Effector memory CD4-positive, alpha-beta T cell (primary cell): ENCODE measurements at regions not wholly inside any gene's neighbourhood (a gene's known extent, or its start where the extent isn't known, plus 50 kb on each side); places are given as distances from the start of the nearest gene placed in this dataset.

ENCODE experiments used
- DNase-seq, 3 donors: peaks; one replicate each; pipeline ENCODE4 v3.0.0-alpha.2; 2020
- H3K27ac ChIP-seq: 2 replicates; pipeline ENCODE4 v1.7.0; 2013; ENCODE audit warnings: mild to moderate bottlenecking, low read length, moderate library complexity; ENCODE audit not compliant: insufficient read depth, poor library complexity, severe bottlenecking
- H3K27me3 ChIP-seq: replicated peaks from 2 replicates; pipeline ENCODE4 v1.7.0; 2013; ENCODE audit warnings: mild to moderate bottlenecking, low read length; ENCODE audit not compliant: insufficient read depth, control insufficient read depth, poor library complexity, severe bottlenecking
- H3K36me3 ChIP-seq: 2 replicates; pipeline ENCODE4 v1.7.0; 2013; ENCODE audit warnings: mild to moderate bottlenecking, low read length, moderate library complexity; ENCODE audit not compliant: control insufficient read depth, insufficient read depth
- H3K4me1 ChIP-seq: 2 replicates; pipeline ENCODE4 v1.7.0; 2013; ENCODE audit warnings: low read length, mild to moderate bottlenecking; ENCODE audit not compliant: control insufficient read depth, insufficient read depth, poor library complexity, severe bottlenecking
- H3K4me3 ChIP-seq: 2 replicates; pipeline ENCODE4 v1.7.0; 2013; ENCODE audit warnings: low read length, low read depth, mild to moderate bottlenecking; ENCODE audit not compliant: insufficient read depth, poor library complexity, severe bottlenecking
- H3K9me3 ChIP-seq: 2 replicates; pipeline ENCODE4 v1.7.0; 2013; ENCODE audit warnings: mild to moderate bottlenecking, low read length, moderate library complexity; ENCODE audit not compliant: control insufficient read depth

DNA sequence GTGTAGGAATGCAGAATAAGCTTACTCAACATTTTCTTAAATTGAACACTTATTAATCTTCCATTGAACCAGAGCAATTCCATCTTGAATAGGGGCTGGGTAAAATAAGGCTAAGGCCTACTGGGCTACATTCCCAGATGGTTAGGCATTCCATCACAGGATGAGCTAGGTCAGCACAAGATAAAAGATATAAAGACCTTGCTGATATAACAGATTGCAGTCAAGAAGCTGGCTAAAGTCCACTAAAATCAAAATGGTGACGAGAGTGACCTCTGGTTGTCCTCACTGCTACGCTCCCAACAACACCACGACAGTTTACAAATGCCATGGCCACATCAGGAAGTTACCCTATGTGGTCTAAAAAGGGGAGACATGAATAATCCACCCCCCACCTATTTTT is 156.1 kb downstream of the NXNL2 start:
- DNase-seq, result no peak
- no peak overlapping the region for H3K4me3 ChIP-seq
- H3K27ac ChIP-seq, result no peak overlapping the region
- no peaks in the 10 kb centered on the region for H3K27me3 ChIP-seq
- H3K4me1 ChIP-seq, result no peaks in the 10 kb centered on the region
- H3K9me3 ChIP-seq, result peaks cover 5% of the 10 kb centered on the region
- H3K36me3 ChIP-seq, result no peaks in the 10 kb centered on the region

DNA sequence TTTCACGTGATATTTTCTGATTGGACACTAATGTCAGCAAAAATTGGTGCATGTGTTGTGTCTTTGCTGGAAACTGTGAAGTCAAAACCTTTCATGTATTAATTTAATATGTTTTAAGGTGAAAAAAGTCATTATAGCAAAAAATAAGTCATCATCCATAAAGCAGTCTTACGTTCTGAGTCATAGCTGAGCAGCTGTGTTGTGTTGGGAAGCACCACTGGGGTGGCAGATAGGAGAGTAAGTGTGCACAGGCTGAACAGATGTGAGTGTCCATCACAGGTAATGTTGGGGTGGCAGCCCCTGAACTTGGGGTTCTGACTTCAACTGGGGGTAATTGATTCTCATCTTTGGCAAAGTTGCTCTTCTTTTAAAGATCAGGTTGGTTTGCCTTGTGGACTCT is 156.8 kb downstream of the NXNL2 start:
- Histone ChIP-seq H3K4me1 (no peaks in the 10 kb centered on the region), H3K36me3 (no peaks in the 10 kb centered on the region), H3K9me3 (peaks cover 5% of the 10 kb centered on the region), H3K27me3 (no peaks in the 10 kb centered on the region), H3K27ac (no peak overlapping the region), H3K4me3 (no peak overlapping the region)
- DNase-seq, result no peak

DNA sequence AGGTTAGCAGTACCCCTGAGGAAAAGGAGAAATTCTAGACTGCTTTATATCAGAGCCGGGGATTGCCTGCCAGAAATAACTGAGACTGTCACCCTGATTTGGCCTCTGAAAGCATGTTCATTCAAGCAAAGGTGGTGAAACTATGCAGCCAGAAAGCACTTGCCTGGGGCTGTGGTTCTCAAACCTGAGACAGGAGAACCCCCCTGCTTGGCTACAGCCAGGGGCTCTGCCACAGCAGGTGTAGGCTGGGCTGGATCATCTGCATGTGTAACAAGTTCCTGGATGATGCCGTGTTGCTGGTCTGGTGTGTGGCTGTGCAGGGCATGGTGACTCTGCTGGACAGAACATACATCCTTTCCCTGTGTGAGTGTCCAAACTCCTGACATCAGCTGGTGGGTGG is 157.8 kb downstream of the NXNL2 start:
- H3K4me1 ChIP-seq, result no peaks in the 10 kb centered on the region

DNA sequence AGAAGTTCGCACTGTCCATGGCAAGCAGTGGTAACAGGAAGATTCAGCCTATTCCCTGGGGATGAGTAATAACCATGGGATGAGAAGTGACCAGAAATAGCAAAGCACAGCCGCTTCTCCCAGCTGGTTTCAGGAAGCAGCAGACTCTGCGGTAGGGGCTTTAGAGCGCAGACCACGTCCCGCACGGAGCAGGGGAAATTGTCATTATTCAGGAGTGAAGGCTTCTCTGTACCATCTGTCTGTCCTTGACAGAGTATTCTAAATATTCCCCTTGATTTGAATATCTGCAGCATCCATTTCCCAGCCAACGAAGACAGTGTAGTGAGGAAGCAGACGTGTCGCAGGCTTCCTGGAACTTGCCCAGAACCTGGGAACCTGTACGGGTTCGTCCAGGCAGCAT is 159.6 kb downstream of the NXNL2 start:
- H3K4me1 ChIP-seq, result no peaks in the 10 kb centered on the region
- no peaks in the 10 kb centered on the region for H3K36me3 ChIP-seq
- H3K27me3 ChIP-seq, result no peaks in the 10 kb centered on the region
- peaks cover 5% of the 10 kb centered on the region for H3K9me3 ChIP-seq
- no peak overlapping the region for H3K27ac ChIP-seq
- DNase-seq, result no peak
- H3K4me3 ChIP-seq, result no peak overlapping the region

More for the DNA sequence above, 157.8 kb downstream of the NXNL2 start:
- no peak overlapping the region for H3K27ac ChIP-seq
- no peaks in the 10 kb centered on the region for H3K36me3 ChIP-seq
- peaks cover 5% of the 10 kb centered on the region for H3K9me3 ChIP-seq
- H3K4me3 ChIP-seq, result no peak overlapping the region
- no peak for DNase-seq
- no peaks in the 10 kb centered on the region for H3K27me3 ChIP-seq

DNA sequence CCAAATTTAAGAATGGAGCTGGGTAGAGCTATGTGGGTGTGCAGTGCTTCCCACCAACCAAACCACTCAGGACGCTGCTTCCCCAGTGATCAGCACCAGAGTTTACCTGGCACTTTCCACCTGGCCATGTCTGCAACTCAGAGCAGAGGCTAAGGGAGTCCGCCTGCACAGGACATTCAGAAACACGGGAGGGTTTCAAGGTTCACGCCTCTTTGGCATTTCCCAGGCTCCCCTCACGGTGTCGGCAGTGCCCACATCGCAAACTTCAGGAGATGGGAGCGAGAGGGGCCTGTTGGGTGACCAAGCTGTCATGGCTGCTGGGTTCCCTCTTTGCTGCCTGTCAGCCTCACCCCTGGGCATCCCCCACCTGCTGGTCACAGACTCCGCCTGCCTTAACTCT is 161.5 kb downstream of the NXNL2 start:
- Histone ChIP-seq H3K36me3 (no peaks in the 10 kb centered on the region), H3K27me3 (no peaks in the 10 kb centered on the region), H3K9me3 (peaks cover 5% of the 10 kb centered on the region), H3K4me1 (no peaks in the 10 kb centered on the region), H3K4me3 (no peak overlapping the region), H3K27ac (no peak overlapping the region)
- no peak for DNase-seq

DNA sequence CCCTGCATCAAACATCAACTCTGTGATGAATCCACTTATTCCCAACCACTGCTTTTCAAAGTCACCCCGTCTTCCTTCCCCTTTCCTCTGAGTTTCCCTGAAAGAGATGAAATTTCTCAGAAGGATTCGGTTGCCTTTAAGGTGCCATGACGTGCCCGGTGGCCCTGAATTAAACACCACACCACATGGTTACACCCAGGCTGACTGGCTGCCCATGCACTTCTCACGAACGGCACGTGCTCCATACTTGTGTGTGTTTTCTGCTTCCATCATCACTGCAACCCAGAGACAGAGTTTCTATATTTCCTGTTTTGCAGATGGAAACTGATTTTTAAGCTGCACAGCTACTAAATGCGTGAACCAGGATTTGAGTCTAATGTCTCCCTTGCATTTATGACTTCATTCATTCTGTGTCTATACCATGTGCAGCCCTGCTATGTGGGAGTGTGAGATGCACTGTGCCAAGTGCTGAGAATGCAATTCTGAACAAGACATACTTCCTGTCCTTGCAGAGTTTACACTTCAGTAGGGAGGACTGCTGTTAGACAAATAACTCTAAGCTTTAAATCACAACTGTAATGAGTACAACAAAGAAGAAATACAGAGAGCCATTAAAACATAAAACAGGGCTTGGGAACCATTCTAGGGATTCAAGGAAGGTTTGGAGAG is 162.9 kb downstream of the NXNL2 start:
- Histone ChIP-seq H3K27me3 (no peaks in the 10 kb centered on the region), H3K4me3 (no peak overlapping the region), H3K36me3 (no peaks in the 10 kb centered on the region), H3K27ac (no peak overlapping the region), H3K9me3 (peaks cover 5% of the 10 kb centered on the region), H3K4me1 (no peaks in the 10 kb centered on the region)
- DNase-seq, result no peak

DNA sequence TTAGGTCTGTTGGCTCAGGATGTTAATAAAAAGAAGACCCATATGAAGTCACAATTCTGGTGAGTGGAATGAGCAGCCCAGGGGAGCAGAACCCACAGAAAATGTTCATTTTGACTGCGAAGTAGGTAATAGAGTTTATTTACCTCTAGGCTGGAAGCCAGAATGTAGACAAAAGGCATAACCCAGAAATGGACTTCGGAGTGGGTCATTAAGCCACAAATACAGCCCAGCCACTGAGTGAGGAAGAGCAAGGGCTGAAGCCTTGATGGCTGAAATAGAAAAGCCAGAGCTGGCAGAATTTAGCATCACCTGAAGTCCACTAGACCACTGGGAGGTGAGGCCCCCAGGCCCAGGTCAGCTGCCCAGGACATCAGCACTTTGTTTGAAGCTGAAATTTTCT is 168.0 kb downstream of the NXNL2 start:
- DNase-seq, result no peak
- H3K4me1 ChIP-seq, result no peaks in the 10 kb centered on the region
- no peaks in the 10 kb centered on the region for H3K9me3 ChIP-seq
- H3K27ac ChIP-seq, result no peak overlapping the region
- H3K27me3 ChIP-seq, result no peaks in the 10 kb centered on the region
- no peaks in the 10 kb centered on the region for H3K36me3 ChIP-seq
- no peak overlapping the region for H3K4me3 ChIP-seq

DNA sequence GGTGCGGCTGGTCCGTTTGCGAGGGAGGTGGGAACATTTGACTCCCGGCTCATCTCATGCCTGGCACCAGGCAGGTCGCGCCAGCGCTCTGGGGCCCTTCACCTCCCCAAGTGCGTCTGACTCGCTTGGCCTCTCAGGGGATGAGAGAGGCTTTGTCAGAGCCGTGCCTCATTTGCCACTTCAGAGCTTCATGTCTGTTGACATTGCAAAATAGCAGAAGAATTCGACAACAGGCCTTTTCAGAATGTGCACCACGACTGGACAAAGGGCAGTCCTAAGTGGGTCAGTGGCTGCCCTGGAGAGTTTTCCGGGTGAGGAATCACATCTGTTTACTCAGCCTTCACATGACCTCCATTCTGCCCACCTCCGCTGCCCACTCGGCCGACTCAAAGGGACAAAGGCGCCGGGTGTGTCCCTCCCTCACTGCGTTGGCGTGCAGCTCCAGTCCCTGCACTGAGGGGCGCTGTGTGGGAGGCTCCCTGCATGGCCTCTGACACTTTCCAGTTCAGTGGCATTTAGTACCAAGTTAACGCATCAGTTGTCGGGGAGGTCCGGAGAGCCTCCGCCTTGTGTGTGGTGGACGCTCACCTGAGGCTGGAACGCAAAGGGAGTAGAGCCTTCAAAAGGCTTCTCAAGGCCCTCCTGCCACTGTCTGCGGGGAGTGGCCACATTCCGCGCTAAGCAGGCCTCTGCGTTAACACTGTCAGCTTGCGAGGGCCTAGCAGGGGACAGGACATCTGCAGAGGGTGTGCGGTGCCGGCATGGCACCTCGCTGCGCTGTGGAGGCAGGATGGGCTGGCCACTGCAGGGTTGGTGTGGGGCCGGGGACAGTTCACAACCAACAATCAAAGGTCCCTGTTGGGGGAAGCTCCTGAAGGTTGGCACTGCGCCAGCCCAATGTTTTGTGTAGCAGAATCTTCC is 171.5 kb downstream of the NXNL2 start:
- no peaks in the 10 kb centered on the region for H3K9me3 ChIP-seq
- DNase-seq, result no peak
- H3K27me3 ChIP-seq, result no peaks in the 10 kb centered on the region
- H3K27ac ChIP-seq, result no peak overlapping the region
- H3K36me3 ChIP-seq, result no peaks in the 10 kb centered on the region
- H3K4me1 ChIP-seq, result no peaks in the 10 kb centered on the region
- no peak overlapping the region for H3K4me3 ChIP-seq

DNA sequence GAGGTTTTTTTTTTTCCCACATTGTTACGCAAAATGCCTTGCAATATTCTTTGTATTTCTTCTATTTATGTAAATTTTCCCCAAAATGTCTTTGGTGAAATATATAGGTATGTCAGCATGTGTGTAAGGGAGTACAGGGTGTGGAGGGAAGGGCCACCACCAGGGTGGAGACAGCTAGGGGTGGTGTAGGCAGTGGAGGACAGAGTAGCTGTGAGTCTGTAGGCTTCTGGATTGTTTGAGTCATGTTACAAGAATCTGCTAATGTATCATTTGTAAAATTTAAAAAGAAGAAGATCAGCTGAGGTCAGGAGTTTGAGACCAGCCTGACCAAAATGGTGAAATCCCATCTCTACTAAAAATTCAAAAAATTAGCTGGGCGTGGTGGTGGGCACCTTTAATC is 175.5 kb downstream of the NXNL2 start:
- Histone ChIP-seq H3K4me1 (no peaks in the 10 kb centered on the region), H3K4me3 (no peak overlapping the region), H3K36me3 (no peaks in the 10 kb centered on the region), H3K27ac (no peak overlapping the region), H3K27me3 (no peaks in the 10 kb centered on the region), H3K9me3 (no peaks in the 10 kb centered on the region)
- no peak for DNase-seq

DNA sequence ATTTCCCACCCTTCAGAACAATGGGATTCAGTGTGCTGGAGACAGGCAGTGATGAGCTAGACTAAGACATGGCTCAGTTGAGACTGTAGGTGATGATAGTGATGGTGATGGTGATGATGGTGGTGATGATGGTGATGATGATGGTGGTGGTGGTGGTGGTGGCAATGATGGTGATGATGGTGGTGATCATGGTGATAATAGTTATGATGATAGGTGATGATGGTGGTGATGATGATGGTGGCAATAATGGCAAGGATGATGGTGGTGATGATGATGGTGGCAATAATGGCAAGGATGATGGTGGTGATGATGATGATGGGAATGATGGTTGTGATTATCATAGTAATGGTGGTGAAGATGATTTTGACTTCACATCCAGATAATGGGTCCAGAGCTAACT is 176.7 kb downstream of the NXNL2 start:
- Histone ChIP-seq H3K27me3 (no peaks in the 10 kb centered on the region), H3K4me1 (no peaks in the 10 kb centered on the region), H3K9me3 (no peaks in the 10 kb centered on the region), H3K36me3 (no peaks in the 10 kb centered on the region), H3K27ac (no peak overlapping the region), H3K4me3 (no peak overlapping the region)
- DNase-seq, result no peak
